ENCODE measurements at regions not wholly inside any gene's neighbourhood (a gene's known extent, or its start where the extent isn't known, plus 50 kb on each side); places are given as distances from the start of the nearest gene placed in this dataset.

DNA sequence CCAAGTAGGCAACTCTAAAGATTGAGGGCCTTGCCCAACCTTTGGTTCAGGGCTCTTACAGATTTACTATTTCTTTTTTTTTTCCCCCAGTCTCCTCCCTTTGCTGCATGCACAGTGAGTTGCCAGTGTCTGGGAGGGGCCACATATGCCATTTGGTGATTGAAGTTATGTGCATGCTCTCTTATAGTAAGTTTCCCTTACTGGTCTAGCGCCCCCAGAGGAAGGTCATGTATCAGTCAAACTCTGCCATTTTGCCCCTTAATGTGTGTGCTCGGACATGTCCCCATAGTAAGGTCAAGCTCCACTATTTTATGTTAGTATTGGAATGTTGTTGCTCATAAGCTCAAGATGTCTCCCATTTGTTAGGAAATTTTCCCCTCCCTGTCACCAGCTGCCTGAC is 1138.0 kb upstream of the SLC10A2 start:
- DNase-seq: no peak

DNA sequence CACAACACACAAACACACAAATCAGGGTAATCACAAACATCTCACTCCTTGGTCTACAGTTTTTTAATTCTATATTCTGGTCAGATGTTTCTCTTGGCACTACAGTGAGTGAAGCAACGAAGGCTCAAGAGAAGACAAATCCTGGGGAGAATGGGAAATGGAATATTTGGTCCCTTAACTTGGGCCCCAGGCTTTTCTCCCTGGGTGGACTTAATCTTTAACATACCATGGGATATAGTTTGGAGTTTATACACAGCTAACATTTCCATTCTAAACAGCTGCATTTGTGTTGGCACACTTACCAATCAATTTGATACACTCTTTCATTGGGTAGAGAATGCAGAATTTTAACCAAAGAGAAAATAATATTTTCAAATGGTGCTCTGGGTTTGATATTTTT is 1132.6 kb upstream of the SLC10A2 start:
- DNase-seq: no peak

DNA sequence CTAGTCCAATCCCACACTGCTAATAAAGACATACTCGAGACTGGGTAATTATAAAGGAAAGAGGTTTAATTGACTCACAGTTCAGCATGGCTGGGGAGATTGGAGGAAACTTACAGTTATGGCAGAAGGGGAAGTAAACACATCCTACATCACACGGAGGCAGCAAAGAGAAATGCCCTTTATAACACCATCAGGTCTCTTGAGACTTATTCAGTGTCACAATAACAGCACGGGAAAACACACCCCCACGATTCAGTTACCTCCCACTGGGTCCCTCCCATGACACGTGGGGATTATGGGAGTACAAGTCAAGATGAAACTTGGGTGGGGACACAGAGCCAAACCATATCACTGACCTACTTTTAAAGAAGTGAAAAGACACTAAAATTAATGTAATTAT is 1130.4 kb upstream of the SLC10A2 start:
- no peak for DNase-seq

DNA sequence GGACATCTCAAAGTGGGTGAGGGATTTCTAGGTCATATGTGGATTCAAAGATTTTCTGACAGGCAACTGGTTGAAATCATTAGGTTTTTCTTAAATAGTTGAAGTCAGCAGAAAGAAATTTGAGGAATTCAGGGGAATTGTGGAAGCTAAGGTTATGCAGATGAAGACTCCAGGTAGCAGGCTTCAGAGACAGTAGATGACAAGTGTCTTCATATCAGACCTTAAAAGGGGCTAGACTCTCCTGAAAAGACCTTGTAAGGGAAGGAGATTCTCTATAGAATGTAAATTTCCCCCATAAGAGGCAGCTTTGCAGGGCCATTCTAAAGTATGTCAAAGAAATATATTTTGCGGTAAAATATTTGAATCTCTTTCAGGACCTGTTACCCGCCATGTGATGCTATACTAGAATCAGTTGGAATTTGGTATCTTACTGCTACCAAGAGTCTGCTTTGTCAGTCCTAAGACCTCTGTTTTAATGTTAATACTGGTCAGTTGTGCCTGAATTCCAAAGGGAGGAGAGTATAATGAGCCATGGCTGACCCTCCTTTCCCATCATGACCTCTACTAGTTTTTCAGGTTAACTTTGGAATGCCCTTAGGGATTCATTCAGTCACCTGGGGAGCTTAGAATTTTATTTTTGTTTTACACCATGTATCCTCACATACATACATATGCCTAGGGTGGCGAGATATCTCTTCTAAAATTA is 1115.5 kb upstream of the SLC10A2 start:
- DNase-seq: no peak

DNA sequence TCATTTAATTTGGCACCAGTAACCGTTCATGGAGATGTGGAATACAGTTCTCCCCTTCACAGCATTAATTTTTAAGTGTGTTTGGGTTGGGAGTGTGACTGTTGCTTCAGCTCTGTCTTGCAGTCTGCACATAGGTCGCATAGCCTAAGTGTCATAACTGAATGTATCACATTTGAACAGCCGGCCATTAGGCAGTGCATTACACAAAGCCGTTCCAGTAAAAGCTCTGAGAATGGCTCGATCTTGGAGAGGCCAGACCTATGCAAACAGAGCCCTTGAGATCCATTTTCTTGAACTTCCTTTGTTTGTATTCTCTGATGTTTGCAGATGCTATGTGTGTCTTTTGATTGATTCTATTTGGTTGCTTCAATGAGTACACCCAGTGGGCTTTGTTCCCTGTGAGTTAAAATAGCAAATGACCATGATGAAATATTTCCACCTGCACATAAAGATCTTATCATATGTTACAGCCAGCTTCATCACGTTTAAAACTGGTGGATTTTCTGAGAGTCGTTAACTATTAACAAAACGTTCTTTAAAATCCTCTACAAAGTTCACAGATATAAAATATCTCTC is 1104.9 kb upstream of the SLC10A2 start:
- DNase-seq: no peak

DNA sequence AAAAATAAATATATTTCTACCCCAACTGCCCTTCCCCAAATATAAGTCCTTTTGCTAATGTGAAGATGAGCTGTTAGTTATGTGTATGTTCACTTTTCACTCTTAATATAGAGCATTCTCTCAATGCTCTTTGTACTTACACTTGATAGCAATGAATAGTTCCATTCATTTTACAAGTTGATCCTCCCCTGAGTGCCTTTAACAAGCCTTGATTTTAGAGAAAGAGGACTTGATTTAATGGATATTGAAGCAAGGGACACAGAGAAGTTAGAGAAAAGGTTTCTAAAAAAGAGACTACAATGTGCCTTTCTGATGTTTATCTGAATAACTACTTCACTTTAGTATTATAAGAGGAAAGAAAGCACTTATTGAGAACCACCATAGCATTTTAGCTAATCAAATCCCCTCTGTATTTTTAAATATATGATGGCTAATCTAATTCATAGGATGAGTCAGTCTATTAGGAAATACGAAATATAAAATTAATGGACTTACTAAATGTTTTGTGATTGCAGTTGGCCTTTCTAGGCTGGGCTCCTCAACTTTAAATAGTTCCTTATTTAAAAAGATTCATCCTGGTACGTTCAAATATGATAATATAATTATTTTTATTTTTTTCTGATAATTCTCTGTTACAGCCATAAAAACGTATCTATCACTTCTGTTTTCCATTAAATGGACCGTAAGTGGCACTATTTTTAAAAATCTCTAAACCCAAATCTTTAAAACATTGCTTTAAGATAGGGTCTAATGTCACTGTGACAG is 1097.8 kb upstream of the SLC10A2 start:
- no peak for DNase-seq

DNA sequence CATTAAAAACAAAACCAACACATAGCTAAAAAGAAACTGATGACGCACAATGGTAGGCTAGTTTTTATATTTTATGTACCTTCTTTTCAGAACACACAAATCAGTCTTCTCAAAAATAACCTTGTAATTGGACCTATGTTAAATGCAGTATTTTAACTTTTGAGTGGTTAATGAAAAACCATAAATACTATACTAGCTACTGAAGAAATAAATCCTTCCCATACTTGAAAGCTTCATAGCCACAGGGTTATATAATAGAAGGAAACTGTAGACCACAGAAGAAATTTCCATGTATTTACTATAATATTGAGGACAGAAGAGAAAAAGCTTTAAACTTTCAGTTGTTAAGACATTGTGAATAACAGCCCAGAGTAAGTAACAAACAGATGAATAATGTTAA is 1094.3 kb upstream of the SLC10A2 start:
- DNase-seq: no peak

DNA sequence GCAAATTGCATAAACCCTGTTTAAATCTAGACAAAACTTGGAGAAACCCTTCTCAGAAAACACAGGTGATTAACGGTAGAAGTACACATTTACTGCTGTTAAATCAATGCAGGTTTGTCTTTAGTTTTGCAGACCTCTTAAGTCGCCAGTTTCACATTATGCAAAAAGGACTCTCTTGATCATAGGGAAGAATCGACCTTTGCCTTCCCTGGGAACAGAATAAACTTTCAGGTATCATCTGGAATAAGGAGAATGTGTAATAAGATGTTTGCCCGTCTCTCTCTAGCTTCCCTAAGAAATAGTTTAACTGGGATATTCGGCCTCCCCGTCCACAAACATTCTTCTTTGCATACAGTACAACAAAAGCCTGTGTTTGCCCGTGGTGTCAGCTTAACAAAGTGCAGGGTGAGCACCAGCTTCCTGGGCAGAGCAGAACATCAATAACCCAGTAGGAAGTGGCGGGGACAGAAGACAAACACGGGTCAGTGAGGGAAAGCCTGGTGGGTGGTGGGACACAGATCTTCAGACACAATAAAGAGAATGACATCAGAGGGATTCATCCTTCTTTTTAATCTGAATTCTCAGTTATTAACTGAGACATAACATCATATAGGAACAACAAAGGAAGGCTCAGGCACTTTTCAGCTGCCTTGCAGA is 1077.7 kb upstream of the SLC10A2 start:
- DNase-seq: no peak

DNA sequence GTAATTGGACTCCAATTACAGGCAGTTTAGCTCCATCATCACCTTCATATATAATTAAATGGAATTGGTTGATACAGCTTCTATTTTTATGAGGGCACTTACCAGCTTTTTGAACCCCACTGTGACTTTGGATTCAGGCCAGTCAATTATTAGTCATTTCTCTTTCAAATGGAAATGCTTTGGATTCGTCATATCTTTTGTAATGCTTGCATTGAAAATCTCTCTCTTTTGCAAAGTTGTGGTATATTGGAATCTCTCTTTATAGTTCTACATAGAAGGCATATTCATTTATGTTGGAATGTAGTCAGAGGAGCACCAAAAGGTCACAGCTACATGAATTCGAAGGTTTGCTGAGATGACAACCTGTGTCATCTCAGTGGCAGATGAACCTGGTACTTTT is 1074.3 kb upstream of the SLC10A2 start:
- DNase-seq: no peak

DNA sequence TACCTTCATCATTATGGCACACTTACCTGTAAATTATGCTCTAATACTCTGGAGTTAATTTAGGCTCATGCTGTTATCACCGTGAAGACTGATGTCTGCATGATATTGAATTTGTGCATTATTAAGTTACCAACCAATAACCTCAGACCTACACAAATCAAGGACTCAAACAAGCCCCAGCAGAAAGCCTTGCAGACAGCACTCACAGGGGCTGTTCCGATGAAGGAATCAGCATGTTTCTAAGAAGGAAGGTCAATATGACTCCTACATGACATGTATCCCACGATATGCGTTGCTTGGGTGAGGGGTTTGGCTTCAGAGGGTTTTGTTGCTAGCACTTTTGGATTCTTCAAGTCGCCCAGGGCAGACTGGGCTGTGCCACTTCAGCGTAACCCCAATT is 1071.2 kb upstream of the SLC10A2 start:
- DNase-seq: no peak

DNA sequence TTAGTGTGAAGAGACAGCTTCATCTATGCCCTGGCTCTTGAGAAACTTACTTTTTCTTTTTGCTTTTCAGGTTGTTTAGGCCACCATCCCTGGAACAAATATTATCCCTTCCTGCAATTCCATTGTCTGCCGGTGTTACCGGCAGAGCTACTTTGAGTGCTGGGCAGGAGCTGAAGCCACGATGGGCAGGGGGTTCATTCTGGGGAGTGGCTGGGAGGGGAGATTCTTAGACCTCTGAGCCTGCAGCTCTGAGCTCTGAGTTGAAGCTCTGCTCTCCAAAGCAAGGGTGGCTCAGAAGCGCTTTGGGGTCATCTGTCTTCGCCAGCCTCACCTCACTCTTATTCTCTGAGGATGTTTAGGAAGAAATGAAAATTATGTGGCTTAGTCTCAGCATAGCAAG is 1066.6 kb upstream of the SLC10A2 start:
- no peak for DNase-seq

DNA sequence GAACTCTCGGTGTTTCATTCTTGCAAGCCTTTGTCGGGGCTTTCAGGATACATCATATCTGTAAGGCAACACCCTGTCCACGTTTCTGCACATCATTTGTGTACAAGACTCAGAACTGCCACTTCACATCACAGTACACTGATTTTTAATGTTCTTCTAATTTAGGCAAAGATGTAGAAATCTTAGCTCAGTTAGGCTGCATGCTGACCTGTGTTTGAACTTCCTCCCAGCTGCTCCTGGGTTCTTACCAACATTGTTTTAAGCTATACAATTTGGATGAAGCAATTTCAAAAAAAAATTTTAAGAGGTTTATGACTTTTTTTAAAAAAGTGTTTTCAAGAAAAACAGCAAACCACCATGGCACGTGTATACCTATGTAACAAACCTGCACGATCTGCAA is 1047.9 kb upstream of the SLC10A2 start:
- no peak for DNase-seq

DNA sequence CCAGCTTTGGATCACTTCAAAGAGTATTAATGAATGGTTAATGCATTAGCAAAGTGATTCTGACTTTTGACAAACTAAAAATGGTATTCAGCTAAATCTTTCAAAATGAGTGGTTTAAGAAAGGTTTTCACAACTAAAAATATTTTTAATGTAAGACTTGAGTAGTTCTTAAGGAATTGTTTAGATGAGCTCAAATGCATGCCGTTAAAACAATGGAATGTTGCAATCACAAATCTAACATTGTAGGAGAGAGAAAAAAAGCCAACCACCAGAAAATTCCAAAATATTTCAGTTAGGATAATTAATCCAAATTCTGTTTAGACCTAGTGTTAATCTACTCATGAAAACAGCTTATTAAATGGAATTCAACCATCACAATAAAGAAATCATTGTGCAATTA is 1044.8 kb upstream of the SLC10A2 start:
- DNase-seq: no peak

DNA sequence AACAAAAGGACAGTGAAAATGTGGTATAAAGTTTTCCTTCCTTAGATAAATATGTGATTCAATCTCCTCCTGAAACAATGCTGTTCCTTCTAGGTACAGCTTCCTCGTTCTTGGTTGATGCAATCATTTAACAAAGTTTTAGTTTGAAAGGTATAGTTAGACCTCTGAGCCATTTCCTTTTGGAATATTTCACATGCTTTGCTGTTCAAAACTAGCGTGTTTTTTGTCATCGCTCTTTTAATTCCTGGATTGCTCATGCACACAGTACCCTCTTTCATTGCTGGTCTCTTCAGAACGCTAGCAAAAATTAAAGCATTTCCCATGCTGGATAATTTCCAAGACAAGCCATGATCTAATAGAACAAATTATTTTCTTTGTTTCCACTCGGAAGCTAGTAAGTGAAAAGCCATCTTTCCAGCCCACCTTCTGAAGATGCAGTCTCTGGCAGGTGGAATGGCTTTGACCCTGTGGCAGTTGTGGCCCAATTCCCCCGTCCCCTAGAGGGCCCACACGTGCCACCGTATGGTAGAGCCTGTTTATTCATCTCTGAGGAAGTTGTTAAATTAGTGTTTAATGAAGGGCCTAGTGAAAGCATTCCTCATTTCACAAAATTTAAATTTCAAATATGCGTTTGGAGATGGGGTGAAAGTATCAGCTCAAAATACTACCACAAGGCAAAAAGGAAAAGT is 1040.6 kb upstream of the SLC10A2 start:
- no peak for DNase-seq

DNA sequence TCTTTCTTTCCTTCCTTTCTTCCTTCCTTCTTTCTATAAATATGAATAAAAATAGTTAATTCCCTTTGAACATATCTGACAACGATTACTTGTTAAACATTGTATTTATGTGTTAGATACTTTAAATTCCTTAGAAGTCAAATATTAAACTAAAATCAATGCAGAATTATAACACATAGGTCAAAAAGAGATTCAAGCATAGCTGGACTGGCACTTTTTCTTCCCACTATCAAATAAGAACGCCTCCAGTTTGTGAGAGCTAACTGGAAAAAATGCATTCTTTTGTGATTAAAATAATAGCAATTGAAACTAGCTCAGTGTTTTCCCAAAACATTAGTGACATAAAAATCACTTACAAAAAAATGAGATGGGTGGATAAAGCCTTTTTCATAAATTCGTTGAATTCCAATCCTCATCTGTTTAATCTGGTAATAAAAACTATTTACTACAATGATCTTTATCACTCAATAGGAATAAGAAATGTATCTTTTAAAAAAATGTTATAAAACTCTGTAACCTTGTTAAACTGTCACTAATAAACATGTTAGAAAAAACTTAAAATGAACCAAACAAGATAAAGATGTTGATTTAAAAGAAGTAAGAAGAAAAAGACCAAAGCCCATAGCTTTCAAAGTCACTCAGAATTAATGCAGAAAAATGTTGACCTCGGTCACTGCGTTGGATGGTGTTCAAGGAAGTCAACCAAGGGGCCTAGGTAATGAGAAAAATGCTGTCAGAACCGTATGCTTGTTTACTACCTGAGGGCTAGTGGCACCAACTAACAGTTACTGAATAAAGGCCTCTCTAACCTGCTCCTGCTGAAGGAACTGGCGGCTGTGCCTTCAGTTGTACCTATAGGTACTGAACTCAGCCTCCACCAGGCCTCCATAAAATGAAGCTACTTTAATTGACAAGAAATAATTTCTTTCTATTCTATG is 1039.5 kb upstream of the SLC10A2 start:
- no peak for DNase-seq

DNA sequence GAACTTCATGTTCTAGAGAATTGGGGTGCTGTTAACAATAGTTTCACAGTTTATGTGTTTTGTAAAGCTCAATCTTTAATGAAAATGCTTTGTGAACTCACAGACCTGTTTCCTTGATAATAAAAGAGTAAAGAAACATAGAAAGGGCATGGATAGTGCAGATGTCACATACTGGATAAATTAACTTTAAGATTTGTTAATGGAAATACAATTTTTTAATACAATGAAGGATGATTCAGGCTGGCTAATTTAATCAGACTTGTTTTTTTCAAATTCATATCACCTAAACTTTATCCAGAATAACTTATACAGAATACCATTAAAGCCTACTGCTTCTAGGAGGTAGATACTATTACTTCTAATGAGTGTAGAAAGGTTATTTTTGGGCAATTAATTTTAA is 1033.5 kb upstream of the SLC10A2 start:
- DNase-seq: no peak

DNA sequence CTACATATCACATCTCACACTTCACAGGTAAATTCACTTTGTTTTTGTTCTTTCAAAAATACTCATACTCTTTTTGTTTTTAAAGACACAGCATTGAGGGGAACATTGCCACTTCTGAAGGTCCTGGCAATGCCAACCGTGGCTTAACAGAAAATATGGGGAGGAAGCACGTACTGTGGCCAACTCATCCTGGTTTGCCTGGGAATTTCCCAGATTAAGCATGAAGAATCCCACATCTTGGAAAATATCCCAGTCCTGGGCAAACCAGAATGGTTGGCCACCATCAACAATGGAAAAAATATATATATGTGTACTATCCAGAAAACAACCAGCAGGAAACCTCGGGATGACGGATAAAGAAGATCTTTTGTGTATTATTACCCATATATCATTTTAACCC is 1032.2 kb upstream of the SLC10A2 start:
- DNase-seq: no peak

DNA sequence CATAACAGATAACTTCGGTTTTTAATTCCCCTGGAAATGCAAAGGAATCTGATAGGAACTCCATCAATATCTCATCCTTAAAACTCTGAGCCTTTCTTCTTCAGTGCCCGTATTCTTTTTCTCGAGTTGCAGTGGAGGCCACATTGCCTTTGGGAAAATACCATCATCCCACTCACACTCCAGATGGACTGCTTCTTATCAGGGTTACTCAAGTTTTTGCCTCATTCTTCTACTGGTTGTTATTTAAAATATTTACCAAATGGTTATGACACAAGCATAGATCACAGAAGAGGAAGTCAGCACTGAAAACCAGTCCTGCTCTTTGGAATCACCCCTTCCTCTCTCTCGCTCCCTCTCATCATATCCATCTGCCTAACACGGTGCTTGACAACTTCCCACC is 1020.5 kb upstream of the SLC10A2 start:
- DNase-seq: no peak

DNA sequence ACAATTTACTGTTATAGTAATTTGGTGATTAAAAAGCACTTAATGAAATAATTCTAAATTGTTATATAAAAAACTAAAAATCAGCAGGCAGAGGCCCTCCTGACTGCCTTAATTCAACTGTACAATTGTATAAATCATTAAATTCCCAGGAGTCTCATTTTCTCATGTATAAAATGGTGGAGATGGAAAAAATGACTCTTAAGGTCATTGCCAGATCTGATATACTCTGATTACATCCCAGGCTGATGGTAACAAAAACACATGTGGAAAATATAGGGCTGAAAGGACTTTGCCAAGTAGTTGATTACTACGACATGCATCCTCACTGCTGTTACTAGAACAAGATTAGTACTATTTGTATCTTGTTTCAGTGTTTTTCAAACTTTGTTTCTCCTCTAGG is 1020.0 kb upstream of the SLC10A2 start:
- DNase-seq: no peak

DNA sequence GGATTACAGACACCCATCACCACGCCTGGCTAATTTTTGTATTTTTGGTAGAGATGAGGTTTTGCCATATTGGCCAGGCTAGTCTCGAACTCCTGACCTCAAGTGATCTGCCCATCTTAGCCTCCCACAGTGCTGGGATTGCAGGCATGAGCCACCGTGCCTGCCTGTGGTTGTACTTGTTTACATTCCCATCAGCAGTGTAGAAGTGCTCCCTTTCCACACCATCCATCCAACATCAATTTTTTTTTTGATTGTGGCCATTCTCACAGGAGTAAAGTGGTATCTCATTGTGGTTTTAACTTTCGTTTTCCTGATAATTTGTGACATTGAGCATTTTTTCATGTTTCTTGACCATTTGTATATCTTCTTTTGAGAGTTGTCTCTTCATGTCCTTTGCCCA is 1019.4 kb upstream of the SLC10A2 start:
- no peak for DNase-seq

DNA sequence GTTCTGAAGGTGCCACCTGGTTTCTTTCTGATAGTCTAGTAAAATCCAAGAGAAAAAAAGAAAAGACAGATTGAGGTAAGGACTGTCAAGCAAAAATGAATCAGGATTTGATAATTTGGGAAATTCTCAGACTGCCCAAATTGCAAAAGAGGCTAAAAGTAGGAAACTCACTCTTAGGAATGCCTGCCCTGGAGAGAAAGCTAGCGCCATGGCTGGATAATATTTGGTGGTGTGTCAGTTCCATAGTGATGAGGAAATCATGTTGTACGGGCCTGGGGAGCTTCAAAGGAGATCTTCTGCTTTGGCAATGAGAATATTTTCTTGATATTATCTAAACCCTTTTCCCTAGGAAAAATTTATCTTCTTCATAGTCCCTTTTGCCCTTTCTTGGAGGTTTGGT is 1008.1 kb upstream of the SLC10A2 start:
- no peak for DNase-seq

DNA sequence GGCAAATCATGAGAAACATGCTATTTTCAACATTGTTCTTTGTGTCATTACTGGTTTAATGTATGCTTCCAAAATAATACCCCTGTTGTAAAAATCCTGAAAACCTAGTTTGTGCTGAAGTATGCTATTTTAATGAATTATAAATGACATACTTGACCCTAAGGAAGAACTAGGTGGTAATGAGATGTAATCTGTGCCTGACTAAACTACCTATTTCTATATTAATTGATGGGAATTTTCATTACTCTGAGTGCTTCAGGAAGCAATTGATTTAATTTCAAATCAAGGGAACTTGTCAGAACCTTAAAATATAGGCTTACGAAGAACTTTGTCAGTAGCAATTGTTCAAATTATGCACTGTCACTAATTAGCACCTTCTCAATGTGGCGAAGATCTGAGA is 1005.6 kb upstream of the SLC10A2 start:
- no peak for DNase-seq

Data from activated gamma-delta T cell (primary cell).